ENCODE measurements at regions not wholly inside any gene's neighbourhood (a gene's known extent, or its start where the extent isn't known, plus 50 kb on each side); places are given as distances from the start of the nearest gene placed in this dataset.

- TF ChIP-seq MNT (IDR thresholded peaks at IDR 0.05) (no peak), ZNF225 (CRISPR knock-in tag; IDR thresholded peaks at IDR 0.05) (no peak), TFE3 (CRISPR knock-in tag; IDR thresholded peaks at IDR 0.05) (no peak), IRF9 (CRISPR knock-in tag; IDR thresholded peaks at IDR 0.05; ENCODE audit: borderline replicate concordance) (no peak)
- intact Hi-C loops (cut with micrococcal nuclease; ENCODE audit: unreplicated experiment) (no loop called here), in situ Hi-C loops (cut with HindIII; ENCODE audit: extremely low pct_ligation_motif_present, low pct_unique_long_range_greater_than_20kb) (no loop called here)
- Histone ChIP-seq H3K9me3 (ENCODE audit: low read length) (no peaks in the 10 kb centered on the region), H3K4me2 (ENCODE audit: low read depth, low read length) (no peak overlapping the region), H3K36me3 (replicated peaks in 1 of 2; ENCODE audit: control insufficient read depth in 1 of 2, insufficient read depth in 2 of 2, low read length in 2 of 2) (no peaks in the 10 kb centered on the region), H3K9ac (ENCODE audit: insufficient read depth, low read depth, low read length) (no peak overlapping the region), H3K79me2 (ENCODE audit: insufficient read depth, low read length) (no peaks in the 10 kb centered on the region), H3K4me1 (ENCODE audit: insufficient read depth, low read length) (no peaks in the 10 kb centered on the region), H3K4me3 (replicated peaks in 1 of 3; ENCODE audit: insufficient read depth in 1 of 3, low read depth in 2 of 3, low read length in 3 of 3) (no peak overlapping the region), H3K27me3 (ENCODE audit: control insufficient read depth in 1 of 2, insufficient read depth in 2 of 2, low read length in 2 of 2) (no peaks in the 10 kb centered on the region; a peak in 1 of 5 replicates), H3K27ac (ENCODE audit: extremely low read length, insufficient read depth, low read length) (no peak overlapping the region), H2AFZ (ENCODE audit: low read length) (no peak overlapping the region), H4K20me1 (ENCODE audit: insufficient read depth, low read length) (no peaks in the 10 kb centered on the region)
- DNase-seq (ENCODE audit: low spot score) (no peak), ATAC-seq (no peak), FAIRE-seq (no peak)
- CTCF ChIA-PET (ENCODE audit: low intra/inter-chr PET ratio, low total read pairs), result no interaction called here
- no TSS peak for BruUV-seq (replicated peaks)
- POLR2A ChIA-PET, result no interaction called here
- WGBS (ENCODE audit: low lambda C conversion rate), result 0% methylated on average over 1 of the region's 1 CpG
These were observed 479.3 kb upstream of the PCDH10 start for GRCh38 chr4:132669786-132670185.

- 0% methylated on average over 1 of the region's 1 CpG for whole genome bisulfite sequencing (ENCODE audit: low lambda C conversion rate)
- CTCF ChIA-PET (ENCODE audit: low intra/inter-chr PET ratio, low total read pairs), result no interaction called here
- BruUV-seq (replicated peaks), result no TSS peak
- Histone ChIP-seq H3K9me3 (ENCODE audit: low read length) (no peaks in the 10 kb centered on the region), H2AFZ (ENCODE audit: low read length) (no peak overlapping the region), H3K36me3 (replicated peaks in 1 of 2; ENCODE audit: control insufficient read depth in 1 of 2, insufficient read depth in 2 of 2, low read length in 2 of 2) (no peaks in the 10 kb centered on the region), H3K27me3 (ENCODE audit: control insufficient read depth in 1 of 2, insufficient read depth in 2 of 2, low read length in 2 of 2) (no peaks in the 10 kb centered on the region; a peak in 1 of 5 replicates), H3K27ac (ENCODE audit: extremely low read length, insufficient read depth, low read length) (no peak overlapping the region), H3K4me1 (ENCODE audit: insufficient read depth, low read length) (no peaks in the 10 kb centered on the region), H3K4me2 (ENCODE audit: low read depth, low read length) (no peak overlapping the region), H4K20me1 (ENCODE audit: insufficient read depth, low read length) (no peaks in the 10 kb centered on the region), H3K4me3 (replicated peaks in 1 of 3; ENCODE audit: insufficient read depth in 1 of 3, low read depth in 2 of 3, low read length in 3 of 3) (no peak overlapping the region), H3K79me2 (ENCODE audit: insufficient read depth, low read length) (no peaks in the 10 kb centered on the region), H3K9ac (ENCODE audit: insufficient read depth, low read depth, low read length) (no peak overlapping the region)
- intact Hi-C loops (cut with micrococcal nuclease; ENCODE audit: unreplicated experiment) (no loop called here), in situ Hi-C loops (cut with HindIII; ENCODE audit: extremely low pct_ligation_motif_present, low pct_unique_long_range_greater_than_20kb) (no loop called here)
- POLR2A ChIA-PET, result no interaction called here
- DNase-seq (ENCODE audit: low spot score) (no peak), FAIRE-seq (no peak), ATAC-seq (no peak)
- TF ChIP-seq ZNF180 (CRISPR knock-in tag; IDR thresholded peaks at IDR 0.05; ENCODE audit: borderline replicate concordance, low read depth) (no peak), KIAA2018 (CRISPR knock-in tag; IDR thresholded peaks at IDR 0.05; ENCODE audit: borderline replicate concordance) (no peak)
These were observed 478.5 kb upstream of the PCDH10 start for GRCh38 chr4:132670557-132670956.

All from HepG2 (cell line).